ENCODE measurements at regions not wholly inside any gene's neighbourhood (a gene's known extent, or its start where the extent isn't known, plus 50 kb on each side); places are given as distances from the start of the nearest gene placed in this dataset.

DNA sequence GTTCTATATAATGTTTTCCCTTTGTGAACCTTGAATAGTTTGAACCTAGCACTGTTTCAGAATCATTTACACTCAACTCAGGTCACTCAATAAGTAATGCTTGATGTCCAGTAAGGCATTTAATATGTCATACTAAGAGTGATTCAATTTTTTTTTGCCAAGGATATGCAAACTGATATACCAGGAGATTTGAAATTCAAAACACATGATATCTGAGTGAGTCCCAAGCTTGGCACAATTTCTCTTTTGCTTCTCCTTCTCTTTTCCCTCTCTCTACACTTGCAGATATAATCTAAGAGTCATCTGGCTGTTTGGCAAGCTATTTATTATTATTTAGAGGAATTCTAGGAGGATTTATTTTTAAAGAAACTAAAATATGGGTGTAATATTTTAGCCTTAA lies 61.6 kb upstream of the SPAG17 start:
- DNase-seq = no peak

DNA sequence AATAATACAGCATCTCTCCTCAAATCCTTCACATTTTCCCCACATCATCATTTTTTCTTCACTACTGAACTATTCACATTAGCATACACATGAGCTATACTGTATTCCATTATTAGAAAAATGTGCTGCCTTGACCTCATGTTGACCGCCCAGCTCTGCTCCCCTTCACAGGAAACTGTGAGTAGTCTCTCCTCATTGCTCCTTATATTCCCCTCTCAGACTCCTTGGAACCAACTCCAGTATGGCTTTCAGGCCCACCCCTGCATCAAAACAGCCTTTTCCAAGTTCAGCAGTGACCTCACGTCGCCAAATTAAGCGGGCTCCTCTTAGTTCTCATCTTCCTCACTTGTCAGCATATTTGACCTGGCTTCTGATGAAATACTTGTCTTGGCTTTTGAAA lies 59.2 kb upstream of the SPAG17 start:
- no peak for DNase-seq

DNA sequence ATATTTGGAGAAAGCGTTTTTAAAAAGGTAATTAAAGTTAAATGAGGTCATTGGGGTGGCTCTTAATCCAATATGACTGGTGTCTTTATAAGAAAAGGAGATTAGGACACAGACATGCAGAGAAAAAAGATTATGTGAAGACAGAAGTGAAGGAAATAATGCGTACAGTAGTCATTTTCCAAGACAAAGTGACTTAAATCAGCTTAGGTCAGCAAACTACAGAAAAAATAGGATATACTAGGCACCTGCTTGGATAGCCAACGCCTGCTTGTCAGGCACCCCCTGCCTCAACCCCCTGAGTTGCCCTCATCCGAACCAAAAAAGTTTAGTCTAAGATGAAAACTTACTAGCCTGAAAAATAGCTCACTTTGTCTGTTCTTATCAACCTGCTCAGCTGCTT lies 58.2 kb upstream of the SPAG17 start:
- no peak for DNase-seq

All from renal pelvis (tissue), 1 donor.